Caco-2 (cell line): ENCODE measurements at regions not wholly inside any gene's neighbourhood (a gene's known extent, or its start where the extent isn't known, plus 50 kb on each side); places are given as distances from the start of the nearest gene placed in this dataset.
"Not testable (repeated sequence)": the region's sequence is repeated elsewhere in the genome, so short reads cannot be mapped to it uniquely, and the experiment has no call there.

Experiments used
- BruUV-seq: library from RNA; stranded (reverse); fragments of 400-500 nt; replicated peaks from 2 replicates; lab custom pipeline; 2021; lab: Mats Ljungman, UMichigan
- CTCF ChIA-PET: fragments of 300-600 bp; sonication (Branson Sonifier 250); formaldehyde crosslinking; loops from one replicate; lab custom pipeline; 2022; ENCODE audit warnings: antibody characterized with exemption; lab: Charles Lee
- POLR2A ChIA-PET: fragments of 300-600 bp; sonication (Branson Sonifier 250); formaldehyde crosslinking; loops from one replicate; lab custom pipeline; 2022; ENCODE audit warnings: antibody characterized with exemption; lab: Charles Lee
- DNase-seq, 2 experiments: peaks; one replicate each; pipeline versions ENCODE4 v3.0.0 to v3.0.0-alpha.2; 2020 to 2022
- H3K27me3 ChIP-seq: replicated peaks from 2 replicates; pipeline ENCODE4 v1.6.0; 2011; ENCODE audit warnings: low read length; ENCODE audit not compliant: control insufficient read depth, insufficient read depth
- H3K36me3 ChIP-seq: 2 replicates; pipeline ENCODE4 v1.5.1; 2011; ENCODE audit warnings: low read length; ENCODE audit not compliant: control insufficient read depth, insufficient read depth
- H3K4me1 ChIP-seq: fragments of 250-450 bp; sonication (Bioruptor Pico); 2 replicates; pipeline ENCODE4 v1.5.1; 2020; ENCODE audit warnings: mild to moderate bottlenecking
- H3K4me3 ChIP-seq: 2 replicates; pipeline ENCODE4 v1.5.1; 2011; ENCODE audit warnings: low read depth, mild to moderate bottlenecking, control low read depth, low read length
- H3K9me3 ChIP-seq: fragments of 250-450 bp; sonication (Bioruptor Pico); 2 replicates; pipeline ENCODE4 v1.5.1; 2020; ENCODE audit warnings: mild to moderate bottlenecking, moderate library complexity
- H3K27ac Mint-ChIP-seq: one replicate; pipeline ENCODE4 v1.8.0; 2022; ENCODE audit warnings: mixed read lengths; ENCODE audit not compliant: unreplicated experiment
- H3K27me3 Mint-ChIP-seq: one replicate; pipeline ENCODE4 v1.8.0; 2022; ENCODE audit warnings: mixed read lengths; ENCODE audit not compliant: insufficient read depth, unreplicated experiment
- H3K36me3 Mint-ChIP-seq: one replicate; pipeline ENCODE4 v1.8.0; 2022; ENCODE audit warnings: mild to moderate bottlenecking, mixed read lengths; ENCODE audit not compliant: insufficient read depth, unreplicated experiment
- H3K4me1 Mint-ChIP-seq: one replicate; pipeline ENCODE4 v1.8.0; 2022; ENCODE audit warnings: low read depth, mixed read lengths; ENCODE audit not compliant: unreplicated experiment
- H3K4me3 Mint-ChIP-seq: one replicate; pipeline ENCODE4 v1.8.0; 2022; ENCODE audit warnings: mild to moderate bottlenecking, moderate library complexity, mixed read lengths; ENCODE audit not compliant: unreplicated experiment
- H3K9me3 Mint-ChIP-seq: one replicate; pipeline ENCODE4 v1.8.0; 2022; ENCODE audit warnings: mixed read lengths; ENCODE audit not compliant: unreplicated experiment
- intact Hi-C: fragments of 100-400 bp; cut with micrococcal nuclease; formaldehyde crosslinking; loops from one replicate; pipeline ENCODE4 v1.10.0; 2022; ENCODE audit not compliant: unreplicated experiment
- TF ChIP-seq, protein P1 (sequence below), 2 experiments: fragments of 200-600 bp in 1 of 2; IDR thresholded peaks; 1 replicate in 1 of 2; 2 replicates in 1 of 2; pipeline versions ENCODE4 v1.5.1 to v1.8.0; 2011 to 2022; ENCODE audit warnings: antibody characterized with exemption in 1 of 2, control low read depth in 1 of 2, inconsistent platforms in 1 of 2, low read depth in 1 of 2, low read length in 1 of 2, mild to moderate bottlenecking in 1 of 2, moderate library complexity in 1 of 2; ENCODE audit not compliant: insufficient read depth in 1 of 2, severe bottlenecking in 1 of 2, unreplicated experiment in 1 of 2

GRCh38 chr10:30705625-30706149 is 76.1 kb upstream of the LYZL2 start:
- H3K27me3 ChIP-seq, result no peaks in the 10 kb centered on the region; the same call in 1 of the 2 replicates
- Mint-ChIP-seq H3K9me3 (no peaks in the 10 kb centered on the region), H3K4me3 (no peak overlapping the region), H3K36me3 (no peaks in the 10 kb centered on the region), H3K27me3 (peaks cover 18% of the 10 kb centered on the region), H3K4me1 (peaks cover 6% of the 10 kb centered on the region), H3K27ac (no peak overlapping the region)
- DNase-seq, result no peak
- no peaks in the 10 kb centered on the region for H3K36me3 ChIP-seq
- H3K4me3 ChIP-seq, result no peak overlapping the region
- no TSS peak for BruUV-seq
- ChIA-PET CTCF (no interaction called here), POLR2A (no interaction called here)
- TF ChIP-seq, protein P1, sequence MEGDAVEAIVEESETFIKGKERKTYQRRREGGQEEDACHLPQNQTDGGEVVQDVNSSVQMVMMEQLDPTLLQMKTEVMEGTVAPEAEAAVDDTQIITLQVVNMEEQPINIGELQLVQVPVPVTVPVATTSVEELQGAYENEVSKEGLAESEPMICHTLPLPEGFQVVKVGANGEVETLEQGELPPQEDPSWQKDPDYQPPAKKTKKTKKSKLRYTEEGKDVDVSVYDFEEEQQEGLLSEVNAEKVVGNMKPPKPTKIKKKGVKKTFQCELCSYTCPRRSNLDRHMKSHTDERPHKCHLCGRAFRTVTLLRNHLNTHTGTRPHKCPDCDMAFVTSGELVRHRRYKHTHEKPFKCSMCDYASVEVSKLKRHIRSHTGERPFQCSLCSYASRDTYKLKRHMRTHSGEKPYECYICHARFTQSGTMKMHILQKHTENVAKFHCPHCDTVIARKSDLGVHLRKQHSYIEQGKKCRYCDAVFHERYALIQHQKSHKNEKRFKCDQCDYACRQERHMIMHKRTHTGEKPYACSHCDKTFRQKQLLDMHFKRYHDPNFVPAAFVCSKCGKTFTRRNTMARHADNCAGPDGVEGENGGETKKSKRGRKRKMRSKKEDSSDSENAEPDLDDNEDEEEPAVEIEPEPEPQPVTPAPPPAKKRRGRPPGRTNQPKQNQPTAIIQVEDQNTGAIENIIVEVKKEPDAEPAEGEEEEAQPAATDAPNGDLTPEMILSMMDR (IDR thresholded peaks at IDR 0.05; ENCODE audit: insufficient read depth in 1 of 2, low read depth in 1 of 2, low read length in 1 of 2, severe bottlenecking in 1 of 2, unreplicated experiment in 1 of 2), result no peak
- no peaks in the 10 kb centered on the region for H3K4me1 ChIP-seq
- H3K9me3 ChIP-seq, result no peaks in the 10 kb centered on the region
- intact Hi-C loops, result no loop called here

DNA sequence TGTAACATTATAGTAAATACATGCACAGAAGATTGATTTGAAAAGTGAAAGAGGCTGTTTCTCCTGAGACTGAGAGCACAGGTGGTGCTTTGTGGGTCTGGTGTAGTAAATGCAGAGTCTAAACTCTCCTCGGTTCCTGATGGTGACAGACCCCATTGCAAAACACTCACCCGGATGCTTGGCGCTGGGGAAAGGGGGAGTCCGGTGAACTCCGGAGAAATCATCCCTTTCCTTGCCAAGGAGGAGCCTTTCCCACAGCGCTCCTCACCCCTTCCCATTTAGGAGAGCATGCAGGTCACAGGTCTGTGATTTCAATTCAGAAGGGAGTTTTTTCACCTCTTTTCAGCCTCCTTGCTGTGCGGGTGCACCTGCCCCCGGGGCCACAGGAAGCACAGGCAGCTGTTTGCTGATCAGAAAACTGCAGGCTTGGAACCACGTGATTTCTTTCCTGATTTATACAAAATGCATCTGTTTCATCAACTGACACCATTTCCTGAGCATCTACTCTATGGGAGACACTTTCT is 75.6 kb upstream of the LYZL2 start:
- POLR2A ChIA-PET, result no interaction called here
- Mint-ChIP-seq H3K27me3 (peaks cover 21% of the 10 kb centered on the region), H3K4me1 (peaks cover 6% of the 10 kb centered on the region), H3K27ac (no peak overlapping the region), H3K4me3 (no peak overlapping the region), H3K9me3 (no peaks in the 10 kb centered on the region), H3K36me3 (no peaks in the 10 kb centered on the region)
- CTCF ChIA-PET, result no interaction called here
- Histone ChIP-seq H3K27me3 (no peaks in the 10 kb centered on the region; the same call in 1 of the 2 replicates), H3K4me3 (no peak overlapping the region), H3K4me1 (no peaks in the 10 kb centered on the region), H3K36me3 (no peaks in the 10 kb centered on the region), H3K9me3 (no peaks in the 10 kb centered on the region)
- BruUV-seq, result no TSS peak
- intact Hi-C loops, result no loop called here
- TF ChIP-seq, protein P1 (IDR thresholded peaks at IDR 0.05; ENCODE audit: insufficient read depth in 1 of 2, low read depth in 1 of 2, low read length in 1 of 2, severe bottlenecking in 1 of 2, unreplicated experiment in 1 of 2), result no peak
- no peak for DNase-seq

GRCh38 chr10:30704601-30705100 is 75.1 kb upstream of the LYZL2 start:
- H3K27me3 ChIP-seq, intact Hi-C loops, H3K27ac Mint-ChIP-seq, H3K4me1 Mint-ChIP-seq, H3K4me3 Mint-ChIP-seq, H3K36me3 Mint-ChIP-seq, H3K9me3 ChIP-seq, POLR2A ChIA-PET, H3K36me3 ChIP-seq, H3K4me1 ChIP-seq, H3K9me3 Mint-ChIP-seq, H3K4me3 ChIP-seq, BruUV-seq, CTCF ChIA-PET: not testable (repeated sequence)
- peak in 1 of 2 experiments; percentile 29 for DNase-seq
- H3K27me3 Mint-ChIP-seq, result peaks cover 23% of the 10 kb centered on the region
